ENCODE measurements at regions not wholly inside any gene's neighbourhood (a gene's known extent, or its start where the extent isn't known, plus 50 kb on each side); places are given as distances from the start of the nearest gene placed in this dataset.
"Not testable (repeated sequence)": the region's sequence is repeated elsewhere in the genome, so short reads cannot be mapped to it uniquely, and the experiment has no call there.

DNA sequence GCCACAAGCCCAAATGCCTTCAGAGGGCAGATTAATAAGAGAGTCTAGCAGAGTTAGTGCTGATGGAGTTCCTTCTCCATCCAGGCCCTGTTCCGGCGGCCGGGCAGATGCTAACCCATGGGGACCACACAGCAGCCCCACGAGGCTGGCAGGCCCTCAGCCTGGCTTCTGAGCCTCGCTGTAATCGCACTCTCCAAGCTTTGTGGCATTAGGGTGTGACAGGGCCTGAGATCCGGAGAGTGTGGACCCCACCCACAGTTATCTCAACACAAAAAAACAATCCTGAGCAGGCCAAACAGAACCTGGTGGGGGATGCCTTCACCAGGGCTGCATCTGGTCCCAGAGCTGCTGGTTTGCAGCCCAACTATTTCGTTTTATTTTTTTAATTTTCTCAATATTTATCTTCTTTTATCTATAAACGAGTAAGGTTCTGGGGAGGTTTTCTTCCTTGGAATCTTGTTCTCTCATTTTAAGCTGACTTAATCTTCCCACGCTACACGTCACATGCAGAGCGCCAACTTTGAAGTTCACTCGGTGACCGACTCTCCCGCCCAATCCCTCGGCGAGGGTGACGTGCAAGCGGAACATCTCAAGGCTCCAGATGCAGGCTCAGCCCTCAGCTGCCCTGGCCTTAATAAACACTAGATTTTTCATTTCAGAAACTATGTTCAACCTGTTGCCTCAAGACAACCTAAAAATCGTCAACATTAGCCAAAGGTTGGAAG, 372.4 kb downstream of the BCL2L11 start:
- Mint-ChIP-seq H3K27ac (peak overlapping the region; percentile 87), H3K4me3 (peak overlapping the region; percentile 90), H3K36me3 (ENCODE audit: low read depth) (peaks cover 18% of the 10 kb centered on the region), H3K4me1 (ENCODE audit: low read depth) (peaks cover 26% of the 10 kb centered on the region)
- DNase-seq (ENCODE audit: low spot score); H3K27me3 Mint-ChIP-seq (ENCODE audit: insufficient read depth); H3K9me3 Mint-ChIP-seq; intact Hi-C loops (cut with micrococcal nuclease): not testable (repeated sequence)

DNA sequence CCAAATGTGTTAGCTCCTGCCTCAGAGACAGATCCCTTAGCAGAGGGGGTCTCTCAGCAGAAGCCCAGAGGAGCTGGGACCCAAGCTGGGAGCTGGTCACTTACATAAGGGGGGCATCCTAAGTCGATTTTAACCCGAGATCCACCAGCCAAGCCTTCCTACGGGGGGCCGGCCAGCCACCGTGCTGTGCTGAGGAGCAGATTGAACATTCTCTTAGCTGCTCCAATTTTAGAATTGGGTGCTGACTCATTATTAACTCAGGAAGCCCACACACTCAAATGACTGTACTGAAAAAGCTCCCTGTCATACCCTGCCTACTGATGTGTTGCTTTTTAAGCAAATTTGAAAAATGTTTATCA, 373.0 kb downstream of the BCL2L11 start:
- DNase-seq (ENCODE audit: low spot score); intact Hi-C loops (cut with micrococcal nuclease): not testable (repeated sequence)
- H3K4me3 Mint-ChIP-seq = peak overlapping the region; percentile 90

DNA sequence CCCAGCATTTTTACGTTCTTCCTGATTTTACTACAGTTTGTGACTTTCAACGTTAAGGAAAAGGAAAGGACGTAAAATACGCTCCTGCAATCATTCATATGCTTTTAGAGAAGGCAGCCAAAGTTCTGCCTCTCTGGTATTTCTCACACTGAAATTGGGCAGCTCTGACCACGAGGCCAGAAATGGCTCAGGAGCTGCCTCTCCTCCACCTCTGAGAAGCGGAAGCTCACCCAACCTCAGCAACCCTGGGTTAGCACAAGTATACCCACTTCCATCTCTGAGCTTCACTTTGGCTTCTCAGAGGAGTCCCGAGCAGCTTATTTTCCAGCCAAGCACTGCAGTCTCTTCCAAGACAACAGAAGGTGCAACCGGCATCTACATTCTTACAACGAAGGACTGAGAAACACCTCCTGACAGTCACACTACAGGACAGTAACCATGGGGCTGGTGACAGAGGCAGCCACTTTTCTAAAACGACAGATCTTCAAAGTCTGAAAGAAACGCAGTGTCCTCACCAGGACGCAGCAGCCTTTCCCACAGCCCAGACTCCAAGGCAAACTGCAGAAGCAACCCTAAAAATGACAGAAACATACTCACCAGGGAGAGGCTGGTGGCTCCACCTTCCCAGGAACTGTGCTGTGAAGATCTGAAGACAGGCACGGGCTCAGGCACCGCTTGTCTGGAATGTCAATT, 373.7 kb downstream of the BCL2L11 start:
- H3K9me3 Mint-ChIP-seq; H3K27me3 Mint-ChIP-seq (ENCODE audit: insufficient read depth); intact Hi-C loops (cut with micrococcal nuclease); DNase-seq (ENCODE audit: low spot score): not testable (repeated sequence)
- Mint-ChIP-seq H3K4me3 (peak overlapping the region; percentile 79), H3K36me3 (ENCODE audit: low read depth) (peaks cover 14% of the 10 kb centered on the region), H3K4me1 (ENCODE audit: low read depth) (peaks cover 26% of the 10 kb centered on the region), H3K27ac (peak overlapping the region; percentile 81)

More for the DNA sequence above, 373.0 kb downstream of the BCL2L11 start:
- not testable (repeated sequence) for H3K9me3 Mint-ChIP-seq; H3K27me3 Mint-ChIP-seq (ENCODE audit: insufficient read depth)
- Mint-ChIP-seq H3K4me1 (ENCODE audit: low read depth) (peaks cover 26% of the 10 kb centered on the region), H3K27ac (peak overlapping the region; percentile 87), H3K36me3 (ENCODE audit: low read depth) (peaks cover 14% of the 10 kb centered on the region)

DNA sequence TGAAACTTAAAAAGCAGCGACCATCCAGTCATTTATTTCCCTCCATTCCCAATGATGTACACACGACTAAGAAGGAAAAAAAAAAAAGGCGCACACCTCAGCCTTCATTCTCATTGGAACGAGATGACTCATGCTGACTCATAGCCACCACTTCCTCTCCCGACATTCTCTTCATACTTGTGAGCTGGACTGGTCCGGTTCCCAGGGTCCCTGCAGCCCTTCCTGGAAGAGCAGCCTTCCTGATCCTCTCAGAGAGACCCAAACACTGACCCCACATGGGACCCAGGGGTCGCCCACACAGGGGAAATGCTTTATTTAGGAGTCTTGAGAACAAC, 374.2 kb downstream of the BCL2L11 start:
- H3K27me3 Mint-ChIP-seq (ENCODE audit: insufficient read depth); DNase-seq (ENCODE audit: low spot score); H3K9me3 Mint-ChIP-seq; intact Hi-C loops (cut with micrococcal nuclease): not testable (repeated sequence)
- peak overlapping the region; percentile 79 for H3K4me3 Mint-ChIP-seq
- H3K27ac Mint-ChIP-seq = peak overlapping the region; percentile 81
- H3K36me3 Mint-ChIP-seq (ENCODE audit: low read depth) = peaks cover 14% of the 10 kb centered on the region
- H3K4me1 Mint-ChIP-seq (ENCODE audit: low read depth) = peaks cover 26% of the 10 kb centered on the region

DNA sequence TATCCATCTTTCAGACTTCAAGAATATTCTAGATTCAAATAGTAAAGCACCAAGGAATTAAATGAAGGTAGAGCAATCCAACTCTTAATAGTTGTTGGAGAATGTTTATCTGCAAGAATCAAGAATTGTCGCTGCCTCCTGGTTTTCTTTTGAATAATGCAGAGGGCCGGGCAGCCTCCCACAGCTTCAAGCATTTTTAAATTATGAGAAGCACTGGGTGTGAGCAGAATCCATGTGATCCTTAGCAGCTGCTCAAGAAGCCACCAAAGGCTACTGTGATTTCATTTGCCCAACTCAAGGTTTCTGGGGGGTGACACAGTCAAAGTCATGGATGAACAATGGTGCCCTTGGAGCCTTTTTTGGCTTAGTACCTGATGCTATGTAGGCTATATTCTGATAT, 374.9 kb downstream of the BCL2L11 start:
- intact Hi-C loops (cut with micrococcal nuclease); H3K9me3 Mint-ChIP-seq; H3K4me3 Mint-ChIP-seq; H3K27ac Mint-ChIP-seq; DNase-seq (ENCODE audit: low spot score); H3K27me3 Mint-ChIP-seq (ENCODE audit: insufficient read depth): not testable (repeated sequence)
- peaks cover 14% of the 10 kb centered on the region for H3K36me3 Mint-ChIP-seq (ENCODE audit: low read depth)
- H3K4me1 Mint-ChIP-seq (ENCODE audit: low read depth) = peaks cover 26% of the 10 kb centered on the region

DNA sequence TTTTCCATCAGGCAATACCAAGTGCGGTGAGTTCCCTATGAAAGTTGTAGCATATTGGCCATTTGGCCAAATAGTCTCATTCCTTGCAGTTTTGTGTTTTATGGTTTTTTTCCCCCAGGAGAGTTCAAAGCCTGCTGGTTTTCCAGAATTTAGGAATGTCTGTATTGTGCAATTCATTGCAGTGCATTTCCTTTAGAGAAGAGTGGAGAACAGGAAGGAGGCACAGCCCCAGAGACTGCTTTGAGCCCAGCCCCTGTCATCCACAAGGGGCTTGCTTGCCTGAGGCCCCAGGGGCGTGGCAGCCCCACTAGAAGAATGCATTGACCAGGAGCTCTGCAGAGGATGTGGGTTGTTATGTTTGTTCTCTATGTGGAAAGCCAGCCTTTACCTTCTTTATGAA, 375.5 kb downstream of the BCL2L11 start:
- H3K27ac Mint-ChIP-seq; DNase-seq (ENCODE audit: low spot score); H3K9me3 Mint-ChIP-seq; H3K27me3 Mint-ChIP-seq (ENCODE audit: insufficient read depth); intact Hi-C loops (cut with micrococcal nuclease): not testable (repeated sequence)
- Mint-ChIP-seq H3K36me3 (ENCODE audit: low read depth) (peaks cover 13% of the 10 kb centered on the region), H3K4me1 (ENCODE audit: low read depth) (peaks cover 26% of the 10 kb centered on the region), H3K4me3 (peak overlapping the region; percentile 45)

- H3K27ac Mint-ChIP-seq; DNase-seq (ENCODE audit: low spot score); H3K9me3 Mint-ChIP-seq; H3K4me3 Mint-ChIP-seq; intact Hi-C loops (cut with micrococcal nuclease); H3K27me3 Mint-ChIP-seq (ENCODE audit: insufficient read depth); H3K36me3 Mint-ChIP-seq (ENCODE audit: low read depth): not testable (repeated sequence)
- peaks cover 21% of the 10 kb centered on the region for H3K4me1 Mint-ChIP-seq (ENCODE audit: low read depth)
Measured at GRCh38 chr2:111496860-111497259, 376.1 kb downstream of the BCL2L11 start.

DNA sequence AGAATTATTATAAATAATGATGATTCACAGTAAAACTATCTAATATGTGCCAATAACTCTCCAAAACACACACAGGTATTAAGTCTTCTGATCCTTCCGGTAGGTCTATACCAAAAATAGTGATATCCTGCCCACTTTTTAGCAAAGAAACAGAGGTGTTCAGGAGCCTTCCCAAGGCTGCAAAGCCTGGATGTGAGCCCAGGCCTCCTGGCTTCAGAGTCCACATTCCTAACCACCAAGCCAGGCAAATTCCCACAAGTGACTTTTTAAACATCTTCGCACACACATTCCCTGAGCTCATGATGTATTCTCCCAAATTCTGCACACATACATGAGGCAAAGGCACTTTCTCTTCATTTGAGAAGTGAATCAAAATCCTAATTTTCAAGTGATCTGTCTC, 376.6 kb downstream of the BCL2L11 start:
- Mint-ChIP-seq H3K4me1 (ENCODE audit: low read depth) (peaks cover 18% of the 10 kb centered on the region), H3K4me3 (peak overlapping the region; percentile 19)
- H3K27ac Mint-ChIP-seq; H3K27me3 Mint-ChIP-seq (ENCODE audit: insufficient read depth); DNase-seq (ENCODE audit: low spot score); intact Hi-C loops (cut with micrococcal nuclease); H3K9me3 Mint-ChIP-seq; H3K36me3 Mint-ChIP-seq (ENCODE audit: low read depth): not testable (repeated sequence)

GRCh38 chr2:111500536-111501062, 379.9 kb downstream of the BCL2L11 start:
- intact Hi-C loops (cut with micrococcal nuclease) = not testable (repeated sequence)

DNA sequence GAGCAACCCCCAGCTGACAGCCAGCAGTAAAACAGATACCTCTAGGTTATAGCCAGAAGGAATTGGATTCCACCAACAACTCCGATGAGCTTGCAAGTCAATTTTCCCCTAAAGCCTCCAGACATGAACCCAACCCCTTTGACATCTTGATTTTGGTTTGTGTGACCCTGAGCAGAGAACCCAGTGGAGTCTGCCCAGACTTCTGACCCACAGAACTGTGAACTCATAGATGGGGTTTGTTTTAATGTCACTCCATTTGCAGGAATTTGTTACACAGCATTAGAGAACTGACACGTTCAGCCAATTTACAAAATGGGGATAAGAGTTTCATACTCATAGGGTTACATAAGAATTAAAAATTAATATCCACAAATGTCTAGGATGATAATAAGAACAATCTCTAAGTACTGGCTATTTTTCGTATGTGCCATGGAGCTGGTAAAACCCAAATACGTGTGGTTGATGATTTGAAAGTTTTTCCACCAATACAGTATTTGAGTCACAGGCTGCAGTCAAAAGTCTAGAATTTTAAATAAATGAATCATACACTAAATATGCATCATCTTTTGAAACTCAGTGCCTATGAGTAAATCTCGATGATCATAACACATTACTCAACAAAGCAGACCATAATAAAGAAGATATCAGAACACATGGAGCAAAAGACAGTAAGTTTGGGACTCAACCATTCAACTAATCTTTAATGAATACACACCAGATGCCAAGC, 380.0 kb downstream of the ANAPC1 start:
- intact Hi-C loops (cut with micrococcal nuclease); H3K9me3 Mint-ChIP-seq; H3K27me3 Mint-ChIP-seq (ENCODE audit: insufficient read depth); DNase-seq (ENCODE audit: low spot score); H3K36me3 Mint-ChIP-seq (ENCODE audit: low read depth): not testable (repeated sequence)
- H3K27ac Mint-ChIP-seq = peak overlapping the region; percentile 94
- H3K4me1 Mint-ChIP-seq (ENCODE audit: low read depth) = peaks cover 35% of the 10 kb centered on the region
- H3K4me3 Mint-ChIP-seq = peak overlapping the region; percentile 52

More at GRCh38 chr2:111500536-111501062, 379.9 kb downstream of the BCL2L11 start:
- H3K4me3 Mint-ChIP-seq; H3K27me3 Mint-ChIP-seq (ENCODE audit: insufficient read depth); H3K9me3 Mint-ChIP-seq; H3K36me3 Mint-ChIP-seq (ENCODE audit: low read depth); DNase-seq (ENCODE audit: low spot score); H3K27ac Mint-ChIP-seq: not testable (repeated sequence)
- peaks cover 29% of the 10 kb centered on the region for H3K4me1 Mint-ChIP-seq (ENCODE audit: low read depth)

DNA sequence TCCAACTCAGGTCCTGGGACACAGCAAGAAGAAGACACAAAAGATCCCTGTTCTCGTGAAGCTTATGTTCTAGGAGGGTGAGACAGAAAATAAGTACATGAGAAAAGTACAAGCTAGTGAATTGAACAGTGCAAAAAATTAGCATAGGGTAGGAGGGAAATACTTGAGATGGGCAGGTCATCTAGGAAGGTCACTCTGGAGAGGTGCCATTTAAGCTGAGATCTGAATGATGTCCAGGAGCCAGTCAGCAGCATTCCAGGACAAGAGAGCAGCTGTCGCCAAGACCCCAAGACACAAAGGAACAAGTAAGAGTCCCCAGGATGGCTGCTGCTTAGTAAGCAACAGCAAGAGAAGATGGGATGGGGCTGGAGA, 379.4 kb downstream of the ANAPC1 start:
- Mint-ChIP-seq H3K4me1 (ENCODE audit: low read depth) (peaks cover 39% of the 10 kb centered on the region), H3K4me3 (peak overlapping the region; percentile 52), H3K27ac (peak overlapping the region; percentile 94)
- H3K36me3 Mint-ChIP-seq (ENCODE audit: low read depth); DNase-seq (ENCODE audit: low spot score); H3K9me3 Mint-ChIP-seq; intact Hi-C loops (cut with micrococcal nuclease); H3K27me3 Mint-ChIP-seq (ENCODE audit: insufficient read depth): not testable (repeated sequence)

DNA sequence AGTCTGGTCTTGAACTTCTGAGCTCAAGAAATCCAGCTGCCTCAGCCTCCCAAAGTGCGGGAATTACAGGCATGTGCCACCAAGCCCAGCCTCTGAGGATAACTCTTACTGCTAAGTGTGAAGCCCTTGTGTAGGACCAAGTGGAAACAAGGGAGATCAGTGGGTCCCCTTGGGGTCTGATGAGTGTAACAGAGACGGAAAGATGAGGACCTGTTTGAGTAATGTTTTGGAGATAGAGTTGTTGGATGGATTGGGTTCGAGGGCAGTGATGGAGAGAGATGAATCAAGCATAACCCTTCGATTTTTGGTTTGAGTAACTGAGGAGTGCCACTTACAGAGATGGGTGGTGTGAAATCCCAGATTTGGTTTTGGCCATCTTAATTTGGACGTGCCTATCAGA, 378.7 kb downstream of the ANAPC1 start:
- Mint-ChIP-seq H3K4me3 (peak overlapping the region; percentile 27), H3K4me1 (ENCODE audit: low read depth) (peaks cover 39% of the 10 kb centered on the region), H3K27ac (peak overlapping the region; percentile 78)
- H3K36me3 Mint-ChIP-seq (ENCODE audit: low read depth); intact Hi-C loops (cut with micrococcal nuclease); DNase-seq (ENCODE audit: low spot score); H3K27me3 Mint-ChIP-seq (ENCODE audit: insufficient read depth); H3K9me3 Mint-ChIP-seq: not testable (repeated sequence)

DNA sequence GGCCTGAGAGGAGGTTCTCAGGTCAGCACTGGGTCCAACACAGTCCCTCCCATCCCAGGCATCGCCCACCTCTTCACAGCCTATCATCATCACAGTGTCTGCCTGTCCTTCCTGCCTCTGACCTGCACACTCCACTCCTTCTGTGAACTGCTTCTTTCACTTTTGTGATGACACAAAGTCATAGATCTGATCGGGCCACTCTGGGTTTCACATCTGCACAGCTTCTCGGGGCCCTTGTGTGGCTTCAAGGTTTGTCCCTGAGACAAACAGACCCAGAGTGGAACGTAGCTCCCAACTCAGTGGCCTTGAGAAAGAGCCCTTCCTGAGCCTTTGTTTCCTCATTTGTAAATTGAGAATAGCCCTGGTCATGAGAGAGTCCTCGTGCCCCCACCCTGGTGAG, 377.1 kb downstream of the ANAPC1 start:
- intact Hi-C loops (cut with micrococcal nuclease); H3K36me3 Mint-ChIP-seq (ENCODE audit: low read depth); H3K9me3 Mint-ChIP-seq; H3K27me3 Mint-ChIP-seq (ENCODE audit: insufficient read depth): not testable (repeated sequence)
- DNase-seq (ENCODE audit: low spot score) = peak; percentile 44
- Mint-ChIP-seq H3K4me3 (peak overlapping the region; percentile 58), H3K27ac (peak overlapping the region; percentile 87), H3K4me1 (ENCODE audit: low read depth) (peaks cover 39% of the 10 kb centered on the region)
